HL-60/S4 (cell line): ENCODE measurements at regions not wholly inside any gene's neighbourhood (a gene's known extent, or its start where the extent isn't known, plus 50 kb on each side); places are given as distances from the start of the nearest gene placed in this dataset.

Experiments used
- in situ Hi-C: fragments of 300-500 bp; cut with MboI; formaldehyde crosslinking; loops from 2 replicates; pipeline ENCODE4 v1.14.3; 2022; ENCODE audit warnings: low sequenced_read_pairs

GRCh38 chr5:87954121-87954520, 314.5 kb downstream of the TMEM161B start:
- in situ Hi-C loops, result no loop called here

DNA sequence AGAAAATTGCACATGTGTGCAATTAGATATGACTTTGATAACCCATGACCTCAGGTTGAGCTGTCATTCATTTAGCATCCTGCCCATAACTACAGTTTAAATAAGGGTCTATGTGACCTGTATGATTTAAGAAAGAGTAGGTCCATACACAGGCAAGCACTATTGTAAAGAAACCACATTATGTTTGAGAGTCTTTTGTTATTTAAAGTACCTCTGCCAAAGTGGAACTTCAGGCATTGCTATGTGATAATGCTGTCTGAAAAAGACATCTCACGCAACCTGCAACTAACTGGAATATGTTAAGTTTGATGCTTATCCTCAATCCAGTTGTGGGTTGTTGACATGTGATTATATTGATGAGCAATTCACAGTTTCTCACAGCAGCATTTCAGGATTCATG, 317.0 kb downstream of the TMEM161B start:
- in situ Hi-C loops, result no loop called here

GRCh38 chr5:87949676-87950631, 318.7 kb downstream of the TMEM161B start:
- in situ Hi-C loops, result no loop called here

DNA sequence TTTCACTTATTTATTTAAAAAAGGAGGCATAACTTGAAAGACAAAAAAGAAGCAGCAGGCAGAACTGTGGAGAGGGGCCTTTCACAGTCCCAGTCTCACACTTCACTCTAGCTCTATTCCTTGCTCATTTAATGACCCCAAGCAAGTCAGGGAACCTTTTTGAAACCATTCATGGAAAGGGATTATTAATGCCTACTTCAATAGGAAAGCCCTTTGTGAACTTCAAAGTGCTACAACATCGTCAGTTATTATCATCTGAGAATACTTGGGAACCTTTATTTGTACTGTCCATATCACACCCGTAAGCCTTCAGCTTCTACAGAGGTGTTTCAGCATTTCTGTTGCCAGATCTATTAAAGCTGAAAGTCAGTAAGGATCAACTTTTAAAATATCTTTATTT, 320.2 kb downstream of the TMEM161B start:
- in situ Hi-C loops, result no loop called here

DNA sequence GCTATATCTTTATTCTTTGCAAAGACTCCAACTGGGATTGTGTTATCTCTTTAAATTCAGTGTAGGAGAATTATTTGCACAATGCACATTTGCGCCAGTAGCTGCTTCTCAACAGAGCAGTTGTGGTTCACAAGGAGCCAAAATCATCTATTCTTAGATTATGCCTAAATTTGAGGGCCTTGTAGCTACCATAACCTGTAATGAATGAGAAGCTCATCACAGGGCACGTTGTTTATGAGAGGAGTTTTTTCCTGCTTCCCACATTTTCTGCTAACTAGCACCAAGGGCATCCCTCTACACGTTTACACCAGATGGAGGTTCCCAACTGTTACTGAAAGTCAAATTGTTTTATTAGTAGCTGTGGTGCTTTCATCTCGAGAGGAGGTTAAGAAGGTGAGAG, 322.4 kb downstream of the TMEM161B start:
- in situ Hi-C loops, result no loop called here

- in situ Hi-C loops, result no loop called here
Observed at GRCh38 chr5:87945286-87945650, 323.4 kb downstream of the TMEM161B start.

- in situ Hi-C loops, result no loop called here
Observed at GRCh38 chr5:87944553-87945285, 323.9 kb downstream of the TMEM161B start.

GRCh38 chr5:87940775-87941174, 327.9 kb downstream of the TMEM161B start:
- in situ Hi-C loops, result no loop called here

DNA sequence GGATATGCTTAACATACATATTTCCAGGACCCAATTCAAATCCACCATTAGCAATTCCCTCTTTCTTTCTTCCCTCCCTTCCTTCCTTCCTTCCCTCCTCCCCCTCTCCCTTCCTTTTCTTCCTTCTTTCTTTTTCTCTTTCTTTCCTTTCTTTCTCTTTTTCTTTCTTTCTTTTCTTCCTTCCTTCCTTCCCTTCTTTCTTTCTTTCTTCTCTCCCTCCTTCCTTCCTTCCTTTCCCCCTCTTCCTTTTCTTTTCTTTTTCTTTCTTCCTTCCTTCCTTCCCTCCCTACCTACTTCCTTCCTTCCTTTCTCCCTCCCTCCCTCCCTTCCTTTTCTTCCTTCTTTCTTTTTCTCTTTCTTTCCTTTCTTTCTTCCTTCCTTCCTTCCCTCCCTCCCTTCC, 332.0 kb downstream of the TMEM161B start:
- in situ Hi-C loops, result no loop called here

DNA sequence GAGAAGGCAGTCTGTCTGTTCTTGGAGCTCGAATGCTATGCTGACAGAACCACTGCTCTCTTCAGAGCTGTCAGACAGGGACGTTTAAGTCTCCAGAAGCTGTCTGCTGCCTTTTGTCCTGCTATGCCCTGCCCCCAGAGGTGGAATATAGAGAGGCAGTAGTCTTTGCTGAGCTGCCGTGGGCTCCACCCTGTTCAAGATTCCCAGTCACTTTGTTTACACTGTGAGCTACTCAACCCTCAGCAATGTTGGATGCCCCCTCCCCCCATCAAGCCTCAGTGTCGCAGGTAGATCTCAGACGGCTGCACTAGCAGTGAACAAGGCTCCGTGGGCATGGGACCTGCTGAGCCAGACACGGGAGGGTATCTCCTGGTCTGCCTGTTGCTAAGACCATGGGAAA, 344.2 kb downstream of the TMEM161B start:
- in situ Hi-C loops, result no loop called here

GRCh38 chr5:87916320-87916719, 352.3 kb downstream of the TMEM161B start:
- in situ Hi-C loops, result no loop called here

DNA sequence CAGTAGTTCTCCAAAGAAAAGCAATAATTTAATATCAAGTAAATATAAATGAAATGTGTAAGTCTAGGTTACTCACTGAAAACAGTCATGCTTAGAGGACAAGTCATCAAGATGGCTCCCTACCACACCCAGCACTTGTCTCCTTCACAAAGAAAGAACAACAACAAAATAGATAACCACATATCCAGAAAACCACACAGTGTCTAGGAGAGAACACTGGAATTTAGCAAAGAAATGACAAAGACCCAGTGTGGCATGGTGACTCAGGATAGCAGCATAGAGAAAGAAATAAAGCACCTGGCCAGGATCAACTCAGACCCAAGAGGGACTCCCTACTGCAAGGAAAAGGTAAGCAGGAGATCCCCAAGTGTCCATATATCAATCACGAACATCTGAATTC, 356.2 kb downstream of the TMEM161B start:
- in situ Hi-C loops, result no loop called here

- in situ Hi-C loops, result no loop called here
Observed at GRCh38 chr5:87909382-87909781, 359.3 kb downstream of the TMEM161B start.

- in situ Hi-C loops, result no loop called here
Observed at GRCh38 chr5:87906962-87907361, 361.7 kb downstream of the TMEM161B start.

- in situ Hi-C loops, result no loop called here
Observed at GRCh38 chr5:87900419-87900818, 368.2 kb downstream of the TMEM161B start.

GRCh38 chr5:87899721-87900131, 368.9 kb downstream of the TMEM161B start:
- in situ Hi-C loops, result no loop called here

GRCh38 chr5:87899208-87899661, 369.4 kb downstream of the TMEM161B start:
- in situ Hi-C loops, result no loop called here

GRCh38 chr5:87898574-87898973, 370.1 kb downstream of the TMEM161B start:
- in situ Hi-C loops, result no loop called here

DNA sequence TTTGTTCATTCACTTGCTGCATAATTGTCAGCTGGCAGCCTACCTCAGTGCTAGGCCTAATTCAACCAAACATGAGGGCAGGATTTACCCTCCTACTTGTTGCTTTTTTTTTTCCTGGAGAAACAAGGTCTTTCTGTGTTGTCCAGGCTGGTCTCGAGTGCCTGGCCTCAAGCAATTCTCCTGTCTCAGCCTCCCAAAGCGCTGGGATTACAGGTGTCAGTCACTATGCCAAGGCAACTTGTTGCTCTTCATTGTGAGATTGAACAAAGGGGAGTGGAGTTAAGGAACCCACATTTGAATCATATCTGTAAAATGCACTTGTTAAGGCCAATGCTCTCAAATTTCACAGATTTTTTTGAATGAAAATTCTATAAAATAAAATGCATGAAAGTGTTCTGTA, 380.5 kb downstream of the TMEM161B start:
- in situ Hi-C loops, result no loop called here

GRCh38 chr5:87887247-87887646, 381.4 kb downstream of the TMEM161B start:
- in situ Hi-C loops, result no loop called here

GRCh38 chr5:87886164-87886563, 382.5 kb downstream of the TMEM161B start:
- in situ Hi-C loops, result no loop called here

GRCh38 chr5:87885758-87886157, 382.9 kb downstream of the TMEM161B start:
- in situ Hi-C loops, result no loop called here
